GOT3 (cell line): ENCODE measurements at regions not wholly inside any gene's neighbourhood (a gene's known extent, or its start where the extent isn't known, plus 50 kb on each side); places are given as distances from the start of the nearest gene placed in this dataset.

ENCODE experiments used
- DNase-seq: peaks from one replicate; lab custom pipeline; 2025; ENCODE audit warnings: mixed read lengths; lab: John Stamatoyannopoulos, UW

- no peak for DNase-seq
These were observed 301.0 kb downstream of the DOCK8 start for GRCh38 chr9:515665-516064.

GRCh38 chr9:517993-518392 lies 303.3 kb downstream of the DOCK8 start:
- no peak for DNase-seq

DNA sequence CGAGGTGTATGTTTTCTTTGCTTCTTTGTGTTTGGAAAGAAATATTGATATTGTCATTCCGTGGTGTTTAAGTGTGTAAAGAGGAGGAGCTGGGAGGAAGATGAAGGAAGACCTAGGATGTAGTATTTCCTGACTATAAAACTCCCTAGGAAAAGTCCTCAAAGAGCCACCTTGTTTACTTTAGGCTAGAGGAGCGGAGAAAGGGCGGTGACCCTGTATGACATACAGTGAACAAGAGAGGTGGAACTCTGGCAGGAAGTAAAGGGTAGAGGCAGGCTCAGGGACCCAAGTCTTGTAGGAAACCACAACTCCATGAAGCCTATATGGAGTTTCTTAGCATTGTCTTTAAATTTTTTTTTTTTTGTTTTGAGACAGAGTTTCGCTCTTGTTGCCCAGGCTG lies 303.9 kb downstream of the DOCK8 start:
- DNase-seq = no peak

DNA sequence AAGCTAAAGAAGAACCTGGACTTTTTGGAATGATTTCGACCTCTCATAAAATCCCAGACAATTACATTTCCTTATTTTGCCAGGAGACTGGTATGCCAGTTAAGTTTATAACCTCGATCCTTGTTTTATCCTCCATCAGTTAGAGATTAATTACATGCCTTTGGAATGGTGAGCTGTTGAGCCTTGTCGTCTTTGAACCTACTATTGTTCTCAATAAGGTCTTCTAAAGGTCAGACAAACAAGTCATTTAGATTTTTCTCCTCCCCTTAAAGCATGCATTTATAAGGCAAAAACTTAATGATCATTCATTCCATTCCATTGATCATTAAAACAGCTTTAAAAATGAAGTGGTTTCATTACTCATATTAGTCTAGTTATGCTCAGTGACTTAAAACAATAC lies 304.9 kb downstream of the DOCK8 start:
- no peak for DNase-seq

DNA sequence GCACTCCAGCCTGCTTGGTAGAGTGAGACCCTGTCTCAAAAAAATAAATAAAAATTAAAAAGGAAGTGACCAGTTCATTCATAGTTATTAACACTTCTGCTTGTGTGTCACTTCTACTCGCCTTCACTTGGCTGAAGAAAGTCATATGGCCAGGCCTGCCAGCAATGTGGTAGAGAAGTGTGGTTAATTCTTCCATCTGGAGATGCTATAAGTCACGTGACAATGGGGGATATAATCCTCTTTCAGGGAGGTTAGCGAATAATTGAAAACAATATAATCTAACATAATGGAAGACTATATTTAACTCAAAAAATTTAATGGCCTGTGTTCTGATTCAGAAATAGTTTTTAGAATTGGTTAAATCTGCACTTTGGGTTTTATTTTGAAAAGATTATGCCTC lies 305.6 kb downstream of the DOCK8 start:
- no peak for DNase-seq

GRCh38 chr9:522190-522589 lies 307.5 kb downstream of the DOCK8 start:
- DNase-seq = no peak

DNA sequence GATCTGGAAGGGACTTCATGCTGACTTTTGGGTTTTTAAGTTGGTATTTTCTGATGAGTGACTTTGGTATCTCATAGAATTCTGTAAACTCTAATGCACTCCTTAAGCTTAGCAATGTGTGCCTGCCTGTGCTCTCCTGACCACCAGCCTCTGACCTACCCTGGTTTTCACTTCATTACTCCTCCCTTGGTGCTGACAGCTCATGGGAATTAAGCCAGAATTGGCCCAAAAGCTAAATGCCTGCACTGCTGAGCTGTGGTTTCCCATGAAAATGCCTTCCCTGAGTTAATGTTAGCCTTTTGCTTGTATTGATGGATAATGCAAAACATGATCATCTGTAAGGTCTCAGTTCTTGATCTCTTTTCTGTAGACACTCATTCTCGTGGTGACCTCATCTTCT lies 308.0 kb downstream of the DOCK8 start:
- no peak for DNase-seq

GRCh38 chr9:523444-523843 lies 308.8 kb downstream of the DOCK8 start:
- DNase-seq = no peak

DNA sequence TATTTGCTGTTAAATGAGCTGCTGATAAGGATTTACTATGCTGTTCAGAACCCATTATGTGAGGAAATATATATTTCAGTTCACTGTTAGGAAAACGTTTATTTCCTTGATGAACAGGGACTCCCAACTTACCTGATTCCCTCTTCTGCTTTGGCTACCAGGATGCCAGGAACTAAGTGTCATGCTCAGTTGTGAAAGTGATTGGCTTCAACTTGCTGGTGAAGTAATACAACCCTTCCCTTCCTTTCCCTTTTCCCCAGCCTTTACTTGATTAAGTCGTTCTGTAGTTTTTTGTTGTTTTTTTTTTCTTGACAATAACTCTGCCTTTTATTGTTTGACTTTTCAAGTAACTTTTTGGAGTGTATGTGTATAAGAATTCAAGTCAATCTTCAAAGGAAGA lies 309.3 kb downstream of the DOCK8 start:
- no peak for DNase-seq

DNA sequence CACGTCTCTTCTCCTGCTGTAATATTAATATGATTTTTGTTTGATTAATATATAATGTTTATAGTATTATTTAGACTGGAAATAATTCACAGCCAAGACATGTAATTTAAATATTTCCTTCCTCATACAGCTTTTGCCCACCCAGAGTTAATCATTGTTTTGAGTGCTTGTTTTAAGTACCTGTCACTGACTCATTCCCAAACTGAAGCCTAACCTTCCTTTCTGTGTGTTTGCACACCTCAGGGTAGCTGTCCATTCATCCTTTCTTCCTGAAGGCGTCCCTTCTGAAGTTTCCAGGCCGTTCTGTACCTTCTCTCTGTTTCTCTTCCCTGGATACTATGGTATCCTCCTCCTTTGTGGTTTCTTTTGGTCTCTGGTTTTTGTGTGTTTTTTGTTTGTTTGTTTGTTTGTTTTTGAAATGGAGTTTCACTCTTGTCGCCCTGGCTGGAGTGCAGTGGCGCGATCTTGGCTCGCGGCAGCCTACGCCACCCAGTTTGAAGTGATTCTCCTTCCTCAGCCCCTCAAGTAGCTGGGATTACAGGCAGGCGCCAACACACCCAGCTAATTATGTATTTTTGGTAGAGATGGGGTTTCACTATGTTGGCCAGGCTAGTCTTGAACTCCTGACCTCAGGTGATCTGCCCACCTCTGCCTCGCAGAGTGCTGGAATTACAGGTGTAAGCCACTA lies 312.4 kb downstream of the DOCK8 start:
- DNase-seq = no peak

DNA sequence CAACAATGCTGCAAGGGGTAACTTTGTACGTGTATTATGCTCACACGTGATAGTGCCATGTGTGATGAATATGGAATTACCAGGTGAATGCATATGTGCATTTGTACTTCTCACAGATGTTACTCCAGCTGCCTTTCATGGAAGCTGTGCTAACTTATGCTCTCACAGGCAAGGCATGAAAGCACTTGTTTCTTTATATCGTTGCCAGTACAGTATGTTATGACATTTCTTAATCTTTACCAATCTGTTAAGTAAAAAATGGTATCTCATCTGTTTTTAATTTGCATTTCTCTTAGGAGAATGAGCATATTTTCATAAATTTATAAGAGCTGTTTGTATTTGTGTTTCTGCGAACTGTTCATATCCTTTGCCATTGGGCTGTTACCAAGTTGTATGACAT lies 311.8 kb upstream of the DMRT1 start:
- DNase-seq = no peak

GRCh38 chr9:530681-531080 lies 310.8 kb upstream of the DMRT1 start:
- no peak for DNase-seq

DNA sequence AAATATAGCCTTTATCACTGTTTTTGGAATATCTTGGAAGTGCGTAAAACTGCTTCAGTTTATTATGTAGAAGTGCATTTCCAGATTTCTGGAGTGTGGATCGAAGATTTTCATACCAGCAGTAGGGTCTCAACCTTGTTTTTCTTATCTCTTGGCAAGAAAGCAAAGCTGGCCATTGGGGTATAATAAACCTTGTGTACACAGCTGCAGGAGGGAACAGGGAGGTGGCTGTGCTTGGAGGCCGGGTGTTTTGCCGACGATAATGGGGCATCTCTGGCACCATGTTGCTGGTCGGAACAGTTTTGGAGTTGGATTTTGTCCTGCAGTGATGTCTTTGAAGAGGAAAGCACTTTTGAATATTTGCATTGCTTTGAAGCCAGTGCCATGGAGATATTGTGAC lies 308.8 kb upstream of the DMRT1 start:
- DNase-seq = no peak

DNA sequence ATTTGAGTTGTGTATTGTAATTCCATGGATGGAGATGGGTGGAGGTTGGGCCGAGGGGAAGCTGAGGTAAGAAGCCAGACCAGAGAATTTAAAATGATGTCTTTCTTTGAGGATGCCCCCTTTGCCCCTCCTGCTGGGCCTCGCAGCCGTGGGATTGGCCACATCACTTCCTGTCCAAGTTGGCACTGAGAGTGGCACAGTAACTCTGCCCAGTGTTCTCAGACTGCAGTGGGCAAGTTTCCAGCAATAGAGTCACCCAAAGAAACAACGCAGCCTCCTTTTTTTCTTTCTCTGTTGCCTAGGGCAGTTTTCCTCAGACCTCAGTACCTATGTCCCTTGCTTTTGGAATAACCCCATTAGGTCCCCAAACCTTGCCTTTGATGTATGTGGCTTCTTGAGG lies 306.6 kb upstream of the DMRT1 start:
- no peak for DNase-seq

DNA sequence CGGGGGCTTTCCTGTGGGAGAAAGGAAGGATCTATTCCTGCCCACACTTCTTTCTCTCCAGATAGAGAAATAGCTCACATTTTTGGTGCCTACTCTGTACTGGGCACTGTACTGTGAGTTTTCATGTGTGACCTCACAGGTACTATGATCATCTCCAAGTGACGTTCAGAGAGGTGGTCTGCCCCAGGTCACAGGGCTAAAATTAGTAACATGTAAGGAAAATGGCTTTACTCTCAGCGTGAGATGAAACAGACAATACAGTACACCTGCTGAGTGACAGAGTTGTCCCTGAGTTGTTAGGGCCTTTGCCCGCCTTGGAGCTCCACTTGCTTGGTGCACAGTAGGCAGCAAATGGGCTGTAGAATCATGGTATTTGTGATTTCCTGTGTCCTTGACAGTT lies 306.1 kb upstream of the DMRT1 start:
- no peak for DNase-seq

- DNase-seq = no peak
These were observed 304.6 kb upstream of the DMRT1 start for GRCh38 chr9:536597-537511.

GRCh38 chr9:543478-543877 lies 298.0 kb upstream of the DMRT1 start:
- DNase-seq = no peak

DNA sequence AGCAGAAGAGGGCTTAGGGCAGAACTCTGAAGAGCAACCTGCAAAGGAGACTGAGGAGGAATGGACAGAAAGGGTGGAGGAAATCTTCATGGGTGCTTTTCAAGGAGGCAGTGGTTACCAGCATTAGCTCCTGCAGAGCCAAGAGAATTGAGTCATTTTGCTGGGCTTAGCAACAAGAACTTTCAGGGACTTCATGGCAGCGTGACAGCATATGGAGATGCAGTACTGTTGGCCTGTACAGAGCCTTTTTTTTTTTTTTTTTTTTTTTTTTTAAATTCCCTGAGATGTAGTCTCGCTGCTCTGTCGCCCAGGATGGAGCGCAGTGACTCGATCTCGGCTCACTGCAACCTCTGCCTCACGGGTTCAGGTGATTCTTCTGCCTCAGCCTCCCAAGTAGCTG lies 296.0 kb upstream of the DMRT1 start:
- no peak for DNase-seq

GRCh38 chr9:546235-546634 lies 295.3 kb upstream of the DMRT1 start:
- DNase-seq = no peak

GRCh38 chr9:546797-547223 lies 294.7 kb upstream of the DMRT1 start:
- no peak for DNase-seq

DNA sequence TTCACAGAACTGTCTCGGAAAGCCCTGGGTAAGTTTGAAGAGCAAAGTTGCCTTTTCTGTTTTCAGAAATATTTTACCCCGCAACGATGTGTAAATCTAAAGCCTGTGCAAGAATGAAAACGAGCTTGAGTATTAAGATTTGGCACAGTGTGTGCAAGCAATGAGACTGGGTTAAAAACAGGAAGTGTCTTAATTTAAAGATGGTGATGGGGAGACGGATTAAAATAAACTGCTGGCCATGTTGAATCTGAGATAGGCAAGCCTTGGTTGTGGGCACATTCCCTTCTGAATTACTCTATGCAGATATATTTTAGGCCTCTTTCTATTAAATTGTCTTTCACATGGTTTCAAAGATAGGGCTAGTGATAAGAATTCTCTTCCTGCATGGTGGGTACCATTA lies 294.2 kb upstream of the DMRT1 start:
- no peak for DNase-seq

GRCh38 chr9:549455-549997 lies 292.0 kb upstream of the DMRT1 start:
- no peak for DNase-seq

GRCh38 chr9:550333-550732 lies 291.2 kb upstream of the DMRT1 start:
- DNase-seq = no peak
